HG03097 (cell line): ENCODE measurements at regions not wholly inside any gene's neighbourhood (a gene's known extent, or its start where the extent isn't known, plus 50 kb on each side); places are given as distances from the start of the nearest gene placed in this dataset.

Experiments
- ATAC-seq: cut with Tn5 transposase; IDR thresholded peaks from one replicate; pipeline ENCODE4 v1.9.1; 2021; ENCODE audit not compliant: unreplicated experiment, low FRiP score

DNA sequence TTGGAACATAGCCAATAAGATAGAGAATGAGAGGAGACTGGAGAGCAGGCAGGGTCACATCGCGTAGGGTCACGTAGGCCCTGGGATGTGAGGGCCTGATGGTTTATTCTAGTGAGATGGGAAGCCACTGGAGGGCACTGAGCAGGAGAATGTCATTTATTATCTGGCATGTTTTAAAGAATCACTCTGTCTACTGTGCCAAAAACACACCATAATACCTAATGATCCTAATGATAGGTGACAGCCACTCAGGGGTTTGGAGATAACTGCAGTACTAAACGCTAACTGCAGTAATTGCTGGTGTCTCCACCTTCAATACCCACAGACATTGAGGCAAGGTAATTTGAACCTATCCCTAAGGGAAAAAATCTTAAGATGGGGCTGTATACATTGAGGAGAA lies 185.4 kb downstream of the TTLL7 start:
- ATAC-seq = no peak

DNA sequence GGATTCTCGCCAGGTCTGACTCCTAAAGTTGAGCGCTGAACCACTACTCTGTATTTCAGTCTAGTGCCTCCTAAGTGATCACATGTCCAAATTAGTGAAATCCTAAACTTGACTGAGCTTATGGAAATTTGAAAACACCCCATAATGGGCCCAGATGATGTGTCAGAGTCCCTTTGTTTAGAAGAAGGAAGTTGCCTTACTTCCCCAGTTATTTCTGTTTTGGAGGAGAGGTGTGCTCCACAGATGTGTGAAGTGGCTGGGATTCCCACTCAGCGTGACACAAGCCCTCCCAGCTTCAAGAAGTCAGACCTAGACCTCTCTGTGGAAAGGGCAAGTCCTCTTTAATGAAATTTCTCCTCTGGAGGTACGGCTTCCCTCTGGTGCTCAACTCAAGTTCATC lies 188.8 kb downstream of the TTLL7 start:
- no peak for ATAC-seq

DNA sequence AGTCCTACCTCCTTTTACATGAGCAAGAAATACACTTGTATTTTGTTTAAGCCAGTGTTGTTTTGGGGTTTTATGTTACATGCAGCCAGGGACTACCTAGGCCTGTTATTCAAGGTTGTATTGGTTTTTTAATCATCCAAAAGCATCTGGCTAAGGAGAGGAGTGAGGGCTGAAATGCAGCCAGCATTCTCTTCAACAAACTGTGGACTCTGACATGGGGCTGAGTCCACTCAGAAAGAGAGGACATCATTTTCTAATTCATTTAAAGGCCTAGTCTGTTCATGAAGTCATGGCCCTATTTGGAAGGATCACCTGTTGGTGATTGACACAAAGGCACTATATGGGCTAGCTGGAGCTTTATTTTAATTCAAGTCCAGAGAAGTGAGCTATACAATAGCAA lies 190.4 kb downstream of the TTLL7 start:
- ATAC-seq = no peak

DNA sequence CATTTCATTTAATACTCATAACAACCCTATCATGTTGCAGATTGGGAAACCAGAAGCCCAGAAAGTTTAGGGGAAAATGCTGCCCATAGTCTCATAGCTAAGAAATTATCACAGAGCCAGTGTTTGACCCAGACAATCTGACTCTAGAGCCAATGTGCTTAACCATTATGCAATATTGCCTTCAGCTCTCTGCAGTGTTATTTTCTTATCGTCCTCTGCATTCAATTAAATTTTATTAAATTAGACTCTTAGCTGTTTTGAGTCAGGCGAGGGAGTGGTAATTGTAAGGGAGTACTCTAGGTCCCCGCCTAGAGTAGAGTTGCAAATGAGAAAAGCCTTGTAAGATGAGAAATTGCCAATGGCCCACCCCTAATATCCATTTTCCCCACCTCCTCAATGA lies 191.1 kb downstream of the TTLL7 start:
- ATAC-seq = no peak

DNA sequence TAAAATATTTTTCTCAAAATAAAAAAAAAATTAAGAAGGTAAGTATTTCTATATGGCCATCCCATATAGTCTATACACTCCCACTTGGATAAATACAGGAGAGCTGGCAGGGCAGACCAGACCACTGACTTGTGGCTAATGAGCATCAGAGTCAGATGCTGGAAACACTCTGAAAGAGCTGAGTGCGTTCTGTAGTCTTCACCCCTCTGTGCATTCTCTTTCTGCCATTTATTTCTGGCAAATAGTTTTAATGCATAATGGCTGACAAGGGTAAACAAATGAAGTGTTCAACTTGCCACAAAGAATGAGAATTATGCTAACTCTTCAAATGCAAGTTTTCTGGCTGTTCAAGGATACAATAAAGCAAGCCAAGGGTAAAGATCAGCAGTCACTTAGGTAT lies 191.7 kb downstream of the TTLL7 start:
- ATAC-seq = no peak

DNA sequence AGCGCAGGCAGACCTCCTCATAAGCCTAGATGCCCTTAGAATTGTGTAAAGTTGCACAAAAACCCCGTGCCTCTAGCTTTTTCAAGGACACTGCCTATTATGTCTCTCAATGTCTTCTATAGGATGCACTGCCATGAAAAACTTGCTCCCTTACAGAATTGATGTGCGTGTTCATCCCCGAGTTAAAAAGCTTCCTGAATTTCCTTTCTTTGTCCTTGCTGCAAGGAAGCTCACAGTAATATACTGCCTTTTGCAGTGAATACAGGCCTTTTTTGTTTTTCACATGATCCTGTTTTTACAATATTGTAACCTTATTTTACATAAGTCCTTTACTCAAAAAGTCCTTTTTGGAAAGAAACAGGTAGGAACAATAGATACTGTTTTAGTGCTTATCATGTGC lies 193.0 kb downstream of the TTLL7 start:
- ATAC-seq = no peak

DNA sequence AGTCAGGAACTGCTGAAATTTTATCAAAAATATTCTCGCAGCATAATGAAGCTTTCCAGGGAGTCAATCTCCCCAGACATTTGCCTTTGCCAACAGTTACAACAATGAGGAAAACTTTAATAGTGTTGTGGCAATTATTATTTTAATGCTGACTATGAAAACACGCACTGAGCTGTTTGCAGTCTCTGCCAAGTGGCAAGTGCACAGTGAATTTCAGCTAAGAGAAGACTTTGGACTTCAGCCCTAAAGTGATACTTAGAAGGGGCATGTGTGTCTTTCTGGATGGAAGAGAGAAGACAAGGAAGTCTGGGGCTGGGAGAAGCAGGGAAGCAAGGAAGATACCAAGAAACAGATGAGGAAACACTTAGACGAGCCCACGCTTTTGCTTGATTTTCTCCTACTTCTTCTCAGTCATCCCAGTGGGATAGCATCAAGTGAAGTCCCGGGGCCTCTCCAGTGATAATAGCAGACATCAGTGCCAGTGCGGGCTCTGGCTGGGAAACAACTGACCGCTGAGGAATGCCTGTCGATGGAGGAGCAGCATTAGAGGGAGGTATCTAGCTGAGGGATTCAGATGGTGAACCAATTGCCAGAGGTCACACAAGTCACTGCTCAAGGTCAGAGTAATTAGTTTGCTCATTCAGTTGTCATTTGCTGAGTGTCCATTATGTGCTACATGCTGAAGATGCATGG lies 196.3 kb downstream of the TTLL7 start:
- ATAC-seq = no peak

DNA sequence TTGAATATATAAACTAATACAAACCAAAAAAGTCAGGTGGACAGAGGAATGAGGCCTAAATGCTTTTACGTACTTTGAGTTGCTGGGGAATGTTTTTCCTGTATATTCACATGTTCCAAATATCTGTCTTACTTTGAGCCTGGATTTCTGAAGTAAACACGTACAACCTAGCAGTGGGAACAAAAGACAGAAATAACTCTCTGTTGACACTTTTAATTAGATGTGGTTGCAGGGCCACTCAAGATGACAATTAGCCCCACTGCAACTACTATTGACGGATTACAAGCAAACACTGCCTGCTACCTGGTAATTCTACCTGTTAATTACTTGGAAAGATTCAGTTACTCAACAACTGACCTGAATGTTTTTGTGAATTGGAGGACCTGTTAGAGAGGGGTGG lies 196.9 kb downstream of the TTLL7 start:
- ATAC-seq = no peak

DNA sequence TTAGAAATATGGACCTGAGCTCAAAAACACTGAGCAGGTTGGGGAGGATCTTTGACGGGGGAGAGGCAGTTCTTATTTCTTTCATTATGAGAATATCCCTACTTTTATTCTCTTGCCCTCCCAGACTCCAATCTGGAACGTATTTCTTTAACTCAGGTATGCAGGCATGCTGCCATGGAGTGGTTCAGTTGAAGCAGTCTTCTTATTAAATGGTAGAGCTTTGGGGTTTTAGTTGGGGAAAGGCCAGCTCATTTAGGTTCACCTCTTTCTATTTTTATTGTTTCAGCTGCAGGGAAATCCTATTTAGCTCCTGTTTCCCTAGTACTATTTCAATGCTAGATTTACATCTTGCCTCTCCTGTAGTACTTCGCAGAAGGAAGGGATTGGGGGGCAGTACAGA lies 198.9 kb downstream of the TTLL7 start:
- no peak for ATAC-seq

DNA sequence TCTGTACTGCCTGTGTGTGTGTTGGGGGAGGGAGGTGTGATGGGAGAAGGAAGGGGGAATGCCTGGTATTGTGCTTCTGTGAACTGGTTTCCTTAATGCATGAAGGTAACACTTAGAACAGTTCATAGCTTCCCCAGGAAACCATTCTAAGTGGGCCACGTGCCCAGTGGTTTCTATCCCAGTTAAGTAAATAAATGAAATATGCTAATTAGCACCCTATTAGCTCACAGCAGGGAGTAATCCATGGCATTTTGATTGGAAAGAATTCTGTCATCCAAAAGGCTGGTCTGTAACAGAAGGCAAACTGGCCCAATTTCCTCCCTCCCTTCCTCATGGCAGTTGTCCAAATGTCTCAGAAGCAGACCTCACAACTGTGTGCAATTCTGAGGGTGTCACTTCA lies 199.3 kb downstream of the TTLL7 start:
- ATAC-seq = no peak

DNA sequence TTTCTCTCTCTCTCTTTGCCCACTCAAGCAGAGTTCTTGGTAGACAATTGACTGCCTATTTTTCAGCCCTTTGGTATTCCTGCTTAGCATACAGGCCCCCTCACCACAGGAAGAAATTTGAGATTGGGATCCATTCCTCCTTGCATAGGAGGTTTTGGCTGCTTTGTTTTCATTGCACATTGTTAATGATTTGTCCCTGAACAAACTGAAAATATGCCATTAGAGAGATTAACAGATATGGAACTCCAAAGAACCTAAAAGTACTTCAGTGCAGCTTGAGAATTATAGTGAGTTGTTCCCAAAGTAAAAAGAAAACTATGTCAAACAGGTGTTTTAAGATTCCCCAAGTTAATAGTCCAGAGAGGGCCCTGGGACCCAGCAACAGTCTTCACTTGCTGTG lies 200.0 kb downstream of the TTLL7 start:
- ATAC-seq = no peak

DNA sequence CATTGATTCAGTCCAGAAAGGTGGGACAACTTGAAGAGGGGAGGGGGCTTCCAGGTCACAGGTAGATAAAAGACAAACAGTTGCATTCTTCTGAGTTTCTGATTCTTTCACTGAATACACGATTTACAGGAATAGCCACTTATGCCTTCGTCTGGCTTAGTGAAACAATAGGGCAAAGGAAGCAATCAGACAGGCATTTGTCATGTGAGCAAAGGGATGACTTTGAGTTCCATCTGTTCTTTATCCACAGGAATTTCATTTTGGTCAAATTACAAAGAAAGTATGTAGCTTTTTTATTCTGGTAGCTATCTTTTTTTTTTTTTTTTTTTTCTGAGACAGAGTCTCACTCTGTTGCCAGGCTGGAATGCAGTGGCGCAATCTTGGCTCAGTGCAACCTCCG lies 202.5 kb downstream of the TTLL7 start:
- no peak for ATAC-seq

DNA sequence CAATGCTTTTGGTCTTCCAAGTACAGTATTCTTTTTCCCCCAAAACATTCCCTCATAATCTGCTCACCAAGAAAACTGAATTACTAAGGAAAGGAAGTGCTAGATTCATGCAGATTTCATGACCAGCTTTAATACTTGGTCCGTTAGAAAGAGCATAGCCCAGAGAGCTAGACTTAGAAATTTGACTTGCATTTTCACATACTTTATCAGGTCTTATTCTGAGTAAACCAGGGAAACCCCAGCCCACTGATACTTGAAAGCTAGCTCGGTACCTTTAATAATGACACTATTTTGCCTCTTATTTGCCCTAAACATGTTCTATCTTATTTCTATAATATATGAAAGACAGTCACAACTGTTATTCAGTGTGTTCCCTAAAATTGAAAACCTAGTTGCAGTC lies 204.5 kb downstream of the TTLL7 start:
- no peak for ATAC-seq

DNA sequence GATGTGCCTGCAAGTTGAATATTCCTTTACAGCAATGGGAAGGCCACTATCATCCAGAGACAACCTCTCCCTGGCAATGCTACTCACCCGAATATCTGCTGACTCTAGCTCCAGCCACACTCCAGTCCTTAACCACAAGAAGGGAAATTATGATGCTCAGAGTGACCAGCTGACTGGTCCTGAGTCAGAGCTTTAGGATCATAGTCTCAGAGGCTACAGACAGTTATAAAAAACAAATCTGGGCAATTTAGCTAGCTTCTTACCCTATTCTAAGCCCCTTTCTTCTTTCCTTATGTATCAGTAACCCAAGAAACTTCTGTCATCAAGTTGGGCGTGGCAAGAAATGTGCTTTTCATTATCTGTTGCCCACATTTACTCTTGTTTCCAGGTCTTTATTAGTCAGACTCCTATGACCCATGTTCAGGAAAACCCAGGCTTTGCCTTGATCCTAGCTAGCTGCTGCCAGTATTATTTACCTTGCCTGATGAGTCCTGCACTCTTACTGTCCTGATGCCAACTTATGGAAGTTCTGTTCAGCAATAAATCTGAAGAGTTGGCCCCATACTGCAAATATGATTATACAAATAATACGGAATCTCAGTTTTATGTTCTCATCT lies 207.0 kb downstream of the TTLL7 start:
- ATAC-seq = no peak

DNA sequence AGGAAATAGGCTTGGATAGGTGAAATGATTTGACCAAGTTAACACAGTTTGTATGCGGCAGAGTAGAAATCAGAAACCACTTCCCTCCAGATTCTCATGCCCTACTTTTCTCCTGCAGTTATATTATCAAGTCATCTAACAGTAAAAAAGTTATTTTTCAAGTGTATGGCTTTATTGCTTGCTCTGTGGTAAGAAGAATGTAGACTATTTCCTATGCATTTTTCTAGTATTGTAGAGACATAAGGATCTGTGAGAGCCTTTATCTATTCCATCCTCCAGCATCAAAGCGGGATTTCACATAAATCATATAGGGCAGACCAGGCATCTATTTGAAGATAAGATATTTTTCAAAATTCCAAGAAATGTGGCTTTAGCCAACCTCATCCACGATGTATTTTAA lies 208.5 kb downstream of the TTLL7 start:
- no peak for ATAC-seq

DNA sequence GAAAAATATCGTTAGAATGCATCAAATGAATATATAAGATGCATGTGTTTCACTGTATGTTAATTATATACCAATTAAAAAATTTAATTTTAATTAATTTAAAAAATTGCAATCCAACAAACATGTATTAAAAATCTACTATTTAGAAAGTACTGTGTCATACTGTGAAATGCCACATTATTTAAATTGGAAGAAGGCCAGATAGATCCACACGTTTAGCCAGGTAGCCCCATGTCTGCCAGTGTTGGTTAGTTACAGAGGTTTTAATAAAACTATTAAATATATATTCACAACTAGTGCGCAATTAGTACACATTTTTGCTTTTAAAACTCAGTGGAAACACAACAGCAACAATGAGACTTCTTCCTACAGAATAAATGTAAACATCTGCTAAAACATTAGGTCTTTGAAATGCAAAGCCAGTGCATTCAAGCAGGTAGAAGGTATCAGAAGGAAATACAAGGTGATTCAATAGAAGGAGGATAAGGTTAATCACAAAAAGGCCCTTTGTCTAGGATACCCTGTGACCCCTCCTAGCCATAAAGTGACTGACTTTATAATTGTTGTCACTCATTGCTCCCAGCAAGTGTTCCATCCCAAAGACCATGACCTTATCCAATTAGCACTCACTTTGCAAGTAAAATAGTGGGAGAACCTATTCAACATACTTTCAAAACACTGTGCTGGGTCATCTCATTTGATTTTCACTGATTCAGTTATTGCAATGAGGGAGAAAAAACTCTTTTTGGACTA lies 211.5 kb downstream of the TTLL7 start:
- ATAC-seq = no peak

DNA sequence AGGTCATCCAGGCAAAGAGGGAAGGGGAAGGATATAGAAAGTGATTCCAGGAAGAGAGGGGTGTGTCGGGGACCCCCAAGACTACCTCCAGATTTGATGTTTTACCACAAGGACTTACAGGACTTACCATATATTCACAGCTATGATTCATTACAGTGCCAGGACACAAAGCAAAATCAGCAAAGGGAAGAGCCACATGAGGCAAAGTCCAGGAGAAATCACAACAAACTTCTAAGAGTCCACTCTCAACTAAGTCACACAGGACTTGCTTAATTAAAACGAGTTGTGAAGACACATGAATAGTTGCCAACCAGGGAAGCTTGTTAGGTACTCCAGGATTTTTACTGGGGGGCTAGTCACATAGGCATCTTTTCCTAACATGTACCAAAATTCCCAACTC lies 217.3 kb downstream of the TTLL7 start:
- no peak for ATAC-seq

DNA sequence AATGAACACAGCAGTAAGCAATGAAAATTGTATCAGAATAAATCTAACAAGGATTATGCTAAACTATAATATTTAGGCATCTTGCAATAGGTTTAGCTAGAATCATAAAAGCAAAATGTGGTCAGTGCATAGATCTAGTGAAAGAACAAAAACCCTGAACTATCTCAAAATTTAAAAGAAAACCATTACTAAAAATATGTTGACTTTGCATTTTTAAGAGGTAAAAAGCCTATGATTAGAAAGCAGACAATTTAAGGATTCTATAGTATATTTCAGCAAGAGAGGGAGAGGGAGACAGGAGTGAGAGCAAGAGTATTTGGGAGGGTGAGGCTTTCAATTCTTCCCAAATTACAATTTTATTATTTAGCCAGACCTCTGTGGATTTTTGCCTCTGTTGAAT lies 219.4 kb downstream of the TTLL7 start:
- no peak for ATAC-seq

DNA sequence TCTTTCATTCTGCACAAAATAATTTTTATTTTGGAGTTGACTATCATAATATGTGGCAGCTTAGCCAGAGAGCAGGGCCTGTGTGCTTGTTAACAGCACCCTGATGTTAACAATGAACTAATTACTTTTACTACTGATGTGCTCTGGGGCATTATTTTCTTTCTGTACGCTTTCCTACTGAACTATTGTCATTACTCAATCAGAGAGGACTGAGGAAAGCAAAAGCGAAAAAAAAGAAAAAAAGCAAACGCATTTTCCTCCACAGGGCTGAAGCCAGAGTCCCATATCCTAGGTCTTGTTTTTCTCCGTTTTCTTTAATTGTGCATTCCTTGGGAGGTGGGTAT lies 221.2 kb downstream of the TTLL7 start:
- no peak for ATAC-seq

DNA sequence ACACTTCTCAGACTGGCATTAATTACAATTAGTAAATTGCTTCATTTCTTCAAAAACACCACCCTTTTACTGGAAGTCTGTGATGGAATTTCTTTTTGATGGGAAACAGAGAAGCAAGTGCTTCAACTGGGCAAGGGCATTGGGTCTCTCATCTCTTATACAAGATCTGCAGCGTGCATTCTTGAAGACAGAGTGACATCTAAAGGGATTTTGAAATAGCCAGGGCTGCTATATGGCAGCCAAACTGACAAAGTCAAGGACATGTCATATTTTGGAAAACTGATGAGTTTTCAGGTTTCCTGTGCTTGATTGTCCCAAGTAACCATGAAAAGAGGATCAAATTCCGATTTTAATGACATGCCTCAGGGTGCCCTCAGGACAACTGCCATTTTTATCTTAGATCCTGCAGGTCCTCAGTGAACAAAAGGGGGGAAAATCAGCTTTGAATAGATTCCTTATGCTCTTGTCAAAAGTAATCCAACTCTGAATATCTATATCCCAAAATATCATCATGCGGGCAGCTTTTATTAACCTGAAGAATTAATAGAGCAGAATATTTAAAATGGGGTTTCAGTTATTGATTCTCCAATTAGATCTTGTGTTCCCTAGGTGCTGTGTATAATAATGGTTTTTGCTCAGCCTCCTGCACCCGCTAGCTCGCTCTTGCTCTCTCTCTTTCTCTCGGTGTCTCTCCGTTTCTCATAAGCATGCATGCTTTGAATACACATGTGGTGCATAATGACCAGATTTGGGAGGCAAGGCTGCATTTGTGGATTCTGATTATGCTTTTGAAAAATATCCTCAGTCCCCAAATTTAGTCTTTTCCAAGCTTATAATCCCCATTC lies 221.8 kb downstream of the TTLL7 start:
- no peak for ATAC-seq

DNA sequence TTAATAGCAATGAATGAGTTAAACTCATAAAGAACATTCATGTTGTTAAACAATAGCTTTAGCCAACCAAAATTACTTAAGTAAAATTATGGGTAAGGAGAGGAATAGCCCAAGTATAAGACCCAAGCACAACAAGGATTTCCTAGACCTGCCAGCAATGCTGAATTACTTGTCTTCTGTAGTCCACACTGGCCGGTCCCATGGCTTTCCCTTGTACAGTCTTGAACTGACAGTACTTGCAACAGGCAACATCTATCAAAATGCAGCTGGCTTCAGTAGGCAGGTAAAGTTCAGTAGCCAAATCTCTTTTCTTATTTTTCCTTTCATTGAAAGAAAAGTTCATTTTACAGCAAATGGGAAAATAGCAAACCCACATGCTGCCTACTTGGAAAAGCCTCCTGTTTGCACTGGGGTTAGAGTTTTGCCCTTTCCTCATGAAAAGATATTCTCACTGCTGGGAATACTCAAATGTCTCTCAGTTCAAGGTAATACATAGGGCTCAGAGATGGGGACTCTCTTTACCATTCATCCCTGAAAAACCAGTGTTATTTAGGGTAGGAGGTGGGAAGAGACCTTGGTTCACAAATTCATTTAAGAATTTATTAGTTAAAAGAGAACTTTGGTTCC lies 222.8 kb downstream of the TTLL7 start:
- ATAC-seq = no peak
